Thyroid gland (tissue), 4 donors: ENCODE measurements at regions not wholly inside any gene's neighbourhood (a gene's known extent, or its start where the extent isn't known, plus 50 kb on each side); places are given as distances from the start of the nearest gene placed in this dataset.

Experiments used
- CTCF ChIP-seq, 6 experiments: fragments of 200-600 bp in 3 of 6; fragments of 450-650 bp in 3 of 6; sonication (generic) in 3 of 6; IDR thresholded peaks; one replicate each; pipeline ENCODE4 v1.5.1; 2016 to 2019; ENCODE audit warnings: antibody characterized with exemption in 6 of 6, mild to moderate bottlenecking in 2 of 6, inconsistent platforms in 1 of 6, moderate library complexity in 1 of 6
- POLR2A ChIP-seq, 2 donors: fragments of 450-650 bp; IDR thresholded peaks; one replicate each; pipeline ENCODE4 v1.6.1; 2017; ENCODE audit warnings: antibody characterized with exemption in 2 of 2, mild to moderate bottlenecking in 2 of 2, moderate library complexity in 1 of 2

GRCh38 chr2:155030296-155030695 is 331.8 kb downstream of the KCNJ3 start:
- TF ChIP-seq POLR2A (IDR thresholded peaks at IDR 0.05), result no peak
- TF ChIP-seq CTCF (IDR thresholded peaks at IDR 0.05), result no peak
